T-cell (primary cell): ENCODE measurements at regions not wholly inside any gene's neighbourhood (a gene's known extent, or its start where the extent isn't known, plus 50 kb on each side); places are given as distances from the start of the nearest gene placed in this dataset.

Experiments used
- ATAC-seq, 4 experiments: fragments of 200-7000 bp in 3 of 4; fragments of 150-1000 bp in 1 of 4; cut with Tn5 transposase; replicated peaks in 1 of 4; 1 replicate in 3 of 4; 2 replicates in 1 of 4; pipeline ENCODE4 v1.10.0; 2021; ENCODE audit warnings: moderate library complexity in 3 of 4, mild to moderate bottlenecking in 2 of 4, moderate number of reproducible peaks in 1 of 4
- CTCF ChIA-PET, 2 donors: fragments of 300-600 bp; sonication (Branson Sonifier 250); formaldehyde crosslinking; loops; one replicate each; lab custom pipeline; 2022; ENCODE audit warnings: antibody characterized with exemption in 2 of 2; lab: Charles Lee
- POLR2A ChIA-PET, 2 donors: fragments of 300-600 bp; sonication (Branson Sonifier 250); formaldehyde crosslinking; loops; one replicate each; lab custom pipeline; 2022; ENCODE audit warnings: antibody characterized with exemption in 2 of 2; lab: Charles Lee
- DNase-seq, 35 experiments: peaks; one replicate each; pipeline versions ENCODE4 v3.0.0 to v3.0.0-alpha.2; 2013 to 2023
- H3K27ac ChIP-seq: one replicate; pipeline ENCODE4 v1.5.1; 2013; ENCODE audit warnings: low read length
- H3K27me3 ChIP-seq, 2 experiments: replicated peaks in 1 of 2; 1 replicate in 1 of 2; 2 replicates in 1 of 2; pipeline versions ENCODE4 v1.6.1 to v1.7.0; 2013; ENCODE audit warnings: low read length in 1 of 2, mixed read lengths in 1 of 2; ENCODE audit not compliant: control insufficient read depth in 2 of 2, insufficient read depth in 2 of 2; ENCODE audit errors: extremely low read depth in 1 of 2
- H3K36me3 ChIP-seq, 2 donors: 1 replicate in 1 of 2; 2 replicates in 1 of 2; pipeline versions ENCODE4 v1.6.1 to v1.7.0; 2013; ENCODE audit warnings: low read length in 1 of 2; ENCODE audit not compliant: control insufficient read depth in 2 of 2, insufficient read depth in 1 of 2; ENCODE audit errors: extremely low read depth in 1 of 2
- H3K4me1 ChIP-seq, 2 experiments: 1 replicate in 1 of 2; 2 replicates in 1 of 2; pipeline versions ENCODE4 v1.6.1 to v1.7.0; 2013; ENCODE audit warnings: low read length in 2 of 2, mixed read lengths in 1 of 2; ENCODE audit not compliant: insufficient read depth in 2 of 2, control insufficient read depth in 1 of 2; ENCODE audit errors: extremely low read depth in 1 of 2
- H3K4me3 ChIP-seq, 2 donors: 1 replicate in 1 of 2; 2 replicates in 1 of 2; pipeline versions ENCODE4 v1.5.1 to v1.7.0; 2013; ENCODE audit warnings: mild to moderate bottlenecking in 2 of 2, low read length in 1 of 2, moderate library complexity in 1 of 2; ENCODE audit not compliant: control insufficient read depth in 1 of 2; ENCODE audit errors: extremely low read depth in 1 of 2
- H3K9me3 ChIP-seq: 2 replicates; pipeline ENCODE4 v1.7.0; 2013
- H3K27ac Mint-ChIP-seq, 2 donors: one replicate each; pipeline ENCODE4 v1.8.0; 2020 to 2021; ENCODE audit warnings: mild to moderate bottlenecking in 2 of 2, mixed read lengths in 2 of 2
- H3K27me3 Mint-ChIP-seq, 2 donors: one replicate each; pipeline ENCODE4 v1.8.0; 2021 to 2022; ENCODE audit warnings: mixed read lengths in 2 of 2
- H3K36me3 Mint-ChIP-seq: one replicate; pipeline ENCODE4 v1.8.0; 2021; ENCODE audit warnings: mixed read lengths
- H3K4me1 Mint-ChIP-seq, 3 donors: one replicate each; pipeline ENCODE4 v1.8.0; 2020 to 2022; ENCODE audit warnings: mixed read lengths in 3 of 3, mild to moderate bottlenecking in 1 of 3
- H3K4me3 Mint-ChIP-seq, 3 donors: one replicate each; pipeline ENCODE4 v1.8.0; 2020 to 2022; ENCODE audit warnings: mild to moderate bottlenecking in 3 of 3, mixed read lengths in 3 of 3, moderate library complexity in 3 of 3
- H3K9me3 Mint-ChIP-seq, 3 donors: one replicate each; pipeline ENCODE4 v1.8.0; 2020 to 2022; ENCODE audit warnings: mixed read lengths in 3 of 3
- WGBS: methylation state at CpG from one replicate; pipeline ENCODE4 v1.1.5; 2013; ENCODE audit warnings: missing lambda C conversion rate; ENCODE audit not compliant: insufficient coverage; 5-methylcytosine and 5-hydroxymethylcytosine counted together

- Histone ChIP-seq H3K36me3 (peaks cover 0 to 5% of the 10 kb centered on the region in 2 donors), H3K4me1 (no peaks in the 10 kb centered on the region), H3K4me3 (no peak overlapping the region), H3K27ac (no peak overlapping the region), H3K27me3 (no peaks in the 10 kb centered on the region), H3K9me3 (no peaks in the 10 kb centered on the region)
- no peak overlapping the region for H3K27ac Mint-ChIP-seq
- WGBS = 100% methylated on average over 1 of the region's 5 CpGs
- no peaks in the 10 kb centered on the region for H3K4me1 Mint-ChIP-seq
- peaks cover 22% of the 10 kb centered on the region for H3K36me3 Mint-ChIP-seq
- ChIA-PET CTCF (no interaction called here), POLR2A (interaction anchor here in 1 of 2 donors (0.6 kb wide), 1 partner anchor 593 kb away, joined by 3 read pairs; no protein-coding TSS in a partner anchor)
- H3K4me3 Mint-ChIP-seq = no peak overlapping the region
- ATAC-seq (no peak), DNase-seq (no peak)
- peaks cover 0 to 8% (median 7%) of the 10 kb centered on the region in 3 donors for H3K9me3 Mint-ChIP-seq
- peaks cover 0 to 11% of the 10 kb centered on the region in 2 donors for H3K27me3 Mint-ChIP-seq
Measured at GRCh38 chrX:63430026-63430425, 78.9 kb upstream of the SPIN4 start.

GRCh38 chrX:63428348-63428747, 77.2 kb upstream of the SPIN4 start:
- no peak for ATAC-seq
- peaks cover 0 to 14% of the 10 kb centered on the region in 2 donors for H3K27me3 Mint-ChIP-seq
- Histone ChIP-seq H3K27ac (no peak overlapping the region), H3K27me3 (no peaks in the 10 kb centered on the region), H3K36me3 (peaks cover 0 to 7% of the 10 kb centered on the region in 2 donors), H3K4me1 (no peaks in the 10 kb centered on the region), H3K4me3 (no peak overlapping the region), H3K9me3 (no peaks in the 10 kb centered on the region)
- ChIA-PET CTCF (no interaction called here), POLR2A (no interaction called here)
- no peak for DNase-seq
- H3K4me1 Mint-ChIP-seq = no peaks in the 10 kb centered on the region
- 100% methylated on average over 5 of the region's 5 CpGs for WGBS
- peaks cover 5 to 16% (median 7%) of the 10 kb centered on the region in 3 donors for H3K9me3 Mint-ChIP-seq
- no peak overlapping the region for H3K27ac Mint-ChIP-seq
- H3K36me3 Mint-ChIP-seq = peaks cover 33% of the 10 kb centered on the region
- no peak overlapping the region for H3K4me3 Mint-ChIP-seq

- no peaks in the 10 kb centered on the region for H3K4me1 ChIP-seq
- H3K9me3 Mint-ChIP-seq = peaks cover 7 to 18% (median 8%) of the 10 kb centered on the region in 3 donors
- H3K27me3 Mint-ChIP-seq = peaks cover 0 to 8% of the 10 kb centered on the region in 2 donors
- 100% methylated on average over 2 of the region's 7 CpGs for WGBS
- ATAC-seq (no peak), DNase-seq (no peak)
- H3K4me3 ChIP-seq = no peak overlapping the region
- ChIA-PET POLR2A (no interaction called here), CTCF (no interaction called here)
- no peak overlapping the region for H3K27ac Mint-ChIP-seq
- no peaks in the 10 kb centered on the region for H3K27me3 ChIP-seq
- peaks cover 26% of the 10 kb centered on the region for H3K36me3 Mint-ChIP-seq
- H3K9me3 ChIP-seq = no peaks in the 10 kb centered on the region
- no peak overlapping the region for H3K27ac ChIP-seq
- peaks cover 0 to 5% of the 10 kb centered on the region in 2 donors for H3K36me3 ChIP-seq
- no peak overlapping the region for H3K4me3 Mint-ChIP-seq
- no peaks in the 10 kb centered on the region for H3K4me1 Mint-ChIP-seq
Measured at GRCh38 chrX:63426519-63426918, 75.4 kb upstream of the SPIN4 start.

- ATAC-seq = no peak
- Mint-ChIP-seq H3K36me3 (peaks cover 26% of the 10 kb centered on the region), H3K4me1 (no peaks in the 10 kb centered on the region), H3K27me3 (peaks cover 0 to 8% of the 10 kb centered on the region in 2 donors), H3K4me3 (no peak overlapping the region), H3K27ac (no peak overlapping the region), H3K9me3 (peaks cover 7 to 25% (median 8%) of the 10 kb centered on the region in 3 donors)
- no peak for DNase-seq
- peaks cover 0 to 5% of the 10 kb centered on the region in 2 donors for H3K36me3 ChIP-seq
- no peaks in the 10 kb centered on the region for H3K4me1 ChIP-seq
- H3K9me3 ChIP-seq = peaks cover 2% of the 10 kb centered on the region
- no peak overlapping the region for H3K27ac ChIP-seq
- H3K4me3 ChIP-seq = no peak overlapping the region
- POLR2A ChIA-PET = no interaction called here
- CTCF ChIA-PET = no interaction called here
- H3K27me3 ChIP-seq = no peaks in the 10 kb centered on the region
Measured at GRCh38 chrX:63424063-63424462, 72.9 kb upstream of the SPIN4 start.

GRCh38 chrX:63421411-63421810, 70.3 kb upstream of the SPIN4 start:
- Histone ChIP-seq H3K4me1 (no peaks in the 10 kb centered on the region), H3K4me3 (no peak overlapping the region), H3K27me3 (no peaks in the 10 kb centered on the region), H3K27ac (no peak overlapping the region), H3K9me3 (peaks cover 3% of the 10 kb centered on the region), H3K36me3 (peaks cover 0 to 3% of the 10 kb centered on the region in 2 donors)
- ChIA-PET POLR2A (no interaction called here), CTCF (interaction anchor here in 1 of 2 donors (0.6 kb wide), 1 partner anchor 43 kb away, joined by 3 read pairs; no protein-coding TSS in a partner anchor)
- H3K27me3 Mint-ChIP-seq = peaks cover 0 to 8% of the 10 kb centered on the region in 2 donors
- H3K36me3 Mint-ChIP-seq = peaks cover 26% of the 10 kb centered on the region
- no peaks in the 10 kb centered on the region for H3K4me1 Mint-ChIP-seq
- ATAC-seq (no peak), DNase-seq (no peak)
- H3K9me3 Mint-ChIP-seq = peaks cover 7 to 39% (median 8%) of the 10 kb centered on the region in 3 donors
- H3K27ac Mint-ChIP-seq = no peak overlapping the region
- no peak overlapping the region for H3K4me3 Mint-ChIP-seq

- POLR2A ChIA-PET = no interaction called here
- no peak overlapping the region for H3K4me3 Mint-ChIP-seq
Measured at GRCh38 chrX:63418211-63418610, 67.1 kb upstream of the SPIN4 start.

GRCh38 chrX:63417649-63418048, 66.5 kb upstream of the SPIN4 start:
- CTCF ChIA-PET = no interaction called here
- WGBS = no CpG with 5 or more reads among the region's 4 CpGs

More at GRCh38 chrX:63418211-63418610, 67.1 kb upstream of the SPIN4 start:
- no peaks in the 10 kb centered on the region for H3K27me3 Mint-ChIP-seq
- H3K27ac ChIP-seq = no peak overlapping the region
- no peak overlapping the region for H3K27ac Mint-ChIP-seq
- H3K9me3 ChIP-seq = peaks cover 3% of the 10 kb centered on the region
- WGBS = no CpG with 5 or more reads among the region's 4 CpGs
- DNase-seq (no peak), ATAC-seq (no peak)
- H3K4me3 ChIP-seq = no peak overlapping the region
- CTCF ChIA-PET = no interaction called here
- H3K4me1 Mint-ChIP-seq = no peaks in the 10 kb centered on the region
- H3K36me3 Mint-ChIP-seq = no peaks in the 10 kb centered on the region
- peaks cover 0 to 22% (median 3%) of the 10 kb centered on the region in 3 donors for H3K9me3 Mint-ChIP-seq
- H3K4me1 ChIP-seq = no peaks in the 10 kb centered on the region
- H3K36me3 ChIP-seq = no peaks in the 10 kb centered on the region
- no peaks in the 10 kb centered on the region for H3K27me3 ChIP-seq

More at GRCh38 chrX:63417649-63418048, 66.5 kb upstream of the SPIN4 start:
- H3K4me1 Mint-ChIP-seq = no peaks in the 10 kb centered on the region
- ATAC-seq = no peak
- DNase-seq = no peak
- no peak overlapping the region for H3K27ac ChIP-seq
- H3K27ac Mint-ChIP-seq = no peak overlapping the region
- POLR2A ChIA-PET = no interaction called here
- H3K9me3 Mint-ChIP-seq = peaks cover 0 to 22% (median under 1%) of the 10 kb centered on the region in 3 donors
- H3K36me3 ChIP-seq = no peaks in the 10 kb centered on the region
- no peaks in the 10 kb centered on the region for H3K4me1 ChIP-seq
- H3K4me3 Mint-ChIP-seq = no peak overlapping the region
- no peaks in the 10 kb centered on the region for H3K27me3 Mint-ChIP-seq
- no peaks in the 10 kb centered on the region for H3K36me3 Mint-ChIP-seq
- peaks cover 3% of the 10 kb centered on the region for H3K9me3 ChIP-seq
- no peaks in the 10 kb centered on the region for H3K27me3 ChIP-seq
- no peak overlapping the region for H3K4me3 ChIP-seq
